ENCODE measurements at regions not wholly inside any gene's neighbourhood (a gene's known extent, or its start where the extent isn't known, plus 50 kb on each side); places are given as distances from the start of the nearest gene placed in this dataset.

DNA sequence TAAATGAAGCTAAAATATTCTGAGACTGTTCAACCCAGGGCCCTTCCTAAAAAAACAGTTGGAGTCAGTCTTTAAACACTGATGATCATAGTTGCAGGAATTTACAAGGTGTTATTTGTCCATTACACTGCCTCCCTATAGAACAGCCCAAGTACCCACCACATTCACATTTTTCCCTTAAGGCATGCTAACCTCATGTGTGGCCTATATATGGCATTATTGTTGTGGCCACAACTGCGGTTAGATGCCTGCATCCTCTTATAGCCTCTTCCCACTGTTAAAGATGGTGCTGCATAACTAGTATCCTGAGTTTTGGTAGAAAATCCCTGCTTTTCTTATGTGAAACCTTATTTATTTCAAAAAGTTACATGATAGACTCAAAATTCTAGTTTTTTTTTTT is 287.9 kb upstream of the SEMA3A start:
- TF ChIP-seq, protein P1, sequence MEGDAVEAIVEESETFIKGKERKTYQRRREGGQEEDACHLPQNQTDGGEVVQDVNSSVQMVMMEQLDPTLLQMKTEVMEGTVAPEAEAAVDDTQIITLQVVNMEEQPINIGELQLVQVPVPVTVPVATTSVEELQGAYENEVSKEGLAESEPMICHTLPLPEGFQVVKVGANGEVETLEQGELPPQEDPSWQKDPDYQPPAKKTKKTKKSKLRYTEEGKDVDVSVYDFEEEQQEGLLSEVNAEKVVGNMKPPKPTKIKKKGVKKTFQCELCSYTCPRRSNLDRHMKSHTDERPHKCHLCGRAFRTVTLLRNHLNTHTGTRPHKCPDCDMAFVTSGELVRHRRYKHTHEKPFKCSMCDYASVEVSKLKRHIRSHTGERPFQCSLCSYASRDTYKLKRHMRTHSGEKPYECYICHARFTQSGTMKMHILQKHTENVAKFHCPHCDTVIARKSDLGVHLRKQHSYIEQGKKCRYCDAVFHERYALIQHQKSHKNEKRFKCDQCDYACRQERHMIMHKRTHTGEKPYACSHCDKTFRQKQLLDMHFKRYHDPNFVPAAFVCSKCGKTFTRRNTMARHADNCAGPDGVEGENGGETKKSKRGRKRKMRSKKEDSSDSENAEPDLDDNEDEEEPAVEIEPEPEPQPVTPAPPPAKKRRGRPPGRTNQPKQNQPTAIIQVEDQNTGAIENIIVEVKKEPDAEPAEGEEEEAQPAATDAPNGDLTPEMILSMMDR (IDR thresholded peaks at IDR 0.05) = no peak
- no peak for TF ChIP-seq EZH2 (IDR thresholded peaks at IDR 0.05)
- no peak for TF ChIP-seq EZH2phosphoT487 (IDR thresholded peaks at IDR 0.05)

Data from neural progenitor cell (in vitro differentiated cells).